Panc1 (cell line): ENCODE measurements at regions not wholly inside any gene's neighbourhood (a gene's known extent, or its start where the extent isn't known, plus 50 kb on each side); places are given as distances from the start of the nearest gene placed in this dataset.

Source experiments
- ATAC-seq: fragments of 200-7000 bp; cut with Tn5 transposase; 2 replicates; pipeline ENCODE4 v1.9.1; 2020; ENCODE audit warnings: mild to moderate bottlenecking, moderate library complexity
- BruUV-seq: library from RNA; stranded (reverse); fragments of 400-500 nt; replicated peaks from 2 replicates; lab custom pipeline; 2021; lab: Mats Ljungman, UMichigan
- CTCF ChIA-PET: fragments of 300-600 bp; sonication (Branson Sonifier 250); formaldehyde crosslinking; loops from one replicate; lab custom pipeline; 2022; ENCODE audit warnings: antibody characterized with exemption; lab: Charles Lee
- POLR2A ChIA-PET: fragments of 300-600 bp; sonication (Branson Sonifier 250); formaldehyde crosslinking; loops from one replicate; lab custom pipeline; 2022; ENCODE audit warnings: antibody characterized with exemption; lab: Charles Lee
- DNase-seq: peaks from one replicate; pipeline ENCODE4 v3.0.0-alpha.2; 2010; ENCODE audit warnings: low read depth, low spot score
- H3K27ac ChIP-seq: 2 replicates; pipeline ENCODE4 v1.5.1; 2011; ENCODE audit warnings: mild to moderate bottlenecking, low read length, inconsistent platforms
- H3K27me3 ChIP-seq: fragments of 200-500 bp; sonication (Bioruptor generic); 2 replicates; pipeline ENCODE4 v1.6.0; 2014; ENCODE audit warnings: low read length, inconsistent platforms; ENCODE audit not compliant: control insufficient read depth, insufficient read depth
- H3K36me3 ChIP-seq: fragments of 200-500 bp; sonication (Bioruptor generic); 2 replicates; pipeline ENCODE4 v1.5.1; 2014; ENCODE audit warnings: inconsistent platforms, mild to moderate bottlenecking, low read length, moderate library complexity; ENCODE audit not compliant: control insufficient read depth, insufficient read depth
- H3K4me1 ChIP-seq: 2 replicates; pipeline ENCODE4 v1.5.1; 2011; ENCODE audit warnings: inconsistent platforms, mild to moderate bottlenecking, low read length, moderate library complexity; ENCODE audit not compliant: control insufficient read depth, insufficient read depth
- H3K4me3 ChIP-seq, 2 experiments: 2 replicates each; pipeline ENCODE4 v1.5.1; 2011 to 2012; ENCODE audit warnings: low read depth in 2 of 2, low read length in 2 of 2, mild to moderate bottlenecking in 2 of 2, inconsistent platforms in 1 of 2, moderate library complexity in 1 of 2
- H3K9me3 ChIP-seq: fragments of 200-500 bp; sonication (Bioruptor generic); 2 replicates; pipeline ENCODE4 v1.5.1; 2014; ENCODE audit warnings: low read depth, mild to moderate bottlenecking, inconsistent platforms, low read length, moderate library complexity; ENCODE audit not compliant: control insufficient read depth, insufficient read depth
- CTCF ChIP-seq: fragments of 450-650 bp; IDR thresholded peaks from 2 replicates; pipeline ENCODE4 v1.5.1; 2017; ENCODE audit warnings: mild to moderate bottlenecking
- POLR2AphosphoS5 ChIP-seq: IDR thresholded peaks from 2 replicates; pipeline ENCODE4 v1.6.1; 2012; ENCODE audit warnings: mild to moderate bottlenecking, low read depth, low read length, moderate library complexity
- REST ChIP-seq, 2 experiments: IDR thresholded peaks; 2 replicates each; pipeline ENCODE4 v1.6.1; 2011 to 2012; ENCODE audit warnings: low read depth in 2 of 2, control low read depth in 1 of 2, low read length in 1 of 2, mild to moderate bottlenecking in 1 of 2, moderate library complexity in 1 of 2; ENCODE audit not compliant: insufficient read depth in 1 of 2
- SIN3A ChIP-seq: IDR thresholded peaks from 2 replicates; pipeline ENCODE4 v1.6.1; 2012; ENCODE audit warnings: low read depth, mild to moderate bottlenecking, low read length, moderate library complexity, borderline replicate concordance; ENCODE audit not compliant: insufficient read depth
- TCF7L2 ChIP-seq: IDR thresholded peaks from 2 replicates; pipeline ENCODE4 v1.6.1; 2011; ENCODE audit warnings: mild to moderate bottlenecking, low read depth, low read length, inconsistent platforms
- in situ Hi-C: cut with HindIII; loops from 2 replicates; pipeline ENCODE4 v1.10.0; 2016; ENCODE audit warnings: low sequenced_read_pairs, low pct_unique_long_range_greater_than_20kb
- intact Hi-C: fragments of 100-400 bp; cut with micrococcal nuclease; formaldehyde crosslinking; loops from one replicate; pipeline ENCODE4 v1.10.0; 2022; ENCODE audit not compliant: unreplicated experiment

- ATAC-seq, result no peak
- H3K4me3 ChIP-seq, result no peak overlapping the region
- no TSS peak for BruUV-seq
- intact Hi-C loops (no loop called here), in situ Hi-C loops (no loop called here)
- peaks cover 3% of the 10 kb centered on the region; the same call in 1 of the 2 replicates for H3K9me3 ChIP-seq
- no peaks in the 10 kb centered on the region for H3K27me3 ChIP-seq
- POLR2A ChIA-PET, result no interaction called here
- CTCF ChIA-PET, result no interaction called here
- no peak overlapping the region for H3K27ac ChIP-seq
- H3K4me1 ChIP-seq, result no peaks in the 10 kb centered on the region; the same call in 1 of the 2 replicates
- H3K36me3 ChIP-seq, result no peaks in the 10 kb centered on the region
- no peak for TF ChIP-seq SIN3A
- no peak for TF ChIP-seq TCF7L2
- TF ChIP-seq CTCF, result no peak
- TF ChIP-seq REST (IDR thresholded peaks at IDR 0.05; ENCODE audit: insufficient read depth in 1 of 2, low read depth in 2 of 2, low read length in 1 of 2), result no peak
- TF ChIP-seq POLR2AphosphoS5, result no peak
- no peak for DNase-seq
These were observed 213.9 kb upstream of the LYPLAL1 start for GRCh38 chr1:218959784-218960183.

GRCh38 chr1:218964471-218965185, 209.1 kb upstream of the LYPLAL1 start:
- Histone ChIP-seq H3K27ac (no peak overlapping the region; the same call in 1 of the 2 replicates), H3K4me1 (no peaks in the 10 kb centered on the region; the same call in 1 of the 2 replicates), H3K27me3 (no peaks in the 10 kb centered on the region), H3K9me3 (peaks cover 14% of the 10 kb centered on the region; the same call in 1 of the 2 replicates), H3K36me3 (no peaks in the 10 kb centered on the region; the same call in 1 of the 2 replicates), H3K4me3 (no peak overlapping the region)
- CTCF ChIA-PET, result no interaction called here
- POLR2A ChIA-PET, result no interaction called here
- no peak for ATAC-seq
- no TSS peak for BruUV-seq
- TF ChIP-seq SIN3A (no peak), REST (IDR thresholded peaks at IDR 0.05; ENCODE audit: insufficient read depth in 1 of 2, low read depth in 2 of 2, low read length in 1 of 2) (no peak), TCF7L2 (no peak), CTCF (no peak), POLR2AphosphoS5 (no peak)
- no peak for DNase-seq
- in situ Hi-C loops (no loop called here), intact Hi-C loops (no loop called here)
